Spinal cord (tissue), 9 donors: ENCODE measurements at regions not wholly inside any gene's neighbourhood (a gene's known extent, or its start where the extent isn't known, plus 50 kb on each side); places are given as distances from the start of the nearest gene placed in this dataset.

Source experiments
- DNase-seq, 6 donors: peaks; one replicate each; pipeline versions ENCODE4 v3.0.0 to v3.0.0-alpha.2; 2013 to 2015; ENCODE audit warnings: low spot score in 6 of 6, low read depth in 4 of 6
- H3K27ac ChIP-seq: one replicate; pipeline ENCODE4 v1.5.1; 2013; ENCODE audit warnings: low read depth, low read length, control low read depth
- H3K27me3 ChIP-seq: one replicate; pipeline ENCODE4 v1.6.1; 2013; ENCODE audit warnings: low read length; ENCODE audit not compliant: control insufficient read depth, insufficient read depth
- H3K36me3 ChIP-seq: one replicate; pipeline ENCODE4 v1.6.1; 2013; ENCODE audit warnings: low read length; ENCODE audit not compliant: control insufficient read depth, insufficient read depth
- H3K4me1 ChIP-seq: one replicate; pipeline ENCODE4 v1.6.1; 2013; ENCODE audit warnings: low read length; ENCODE audit not compliant: control insufficient read depth, insufficient read depth
- H3K4me3 ChIP-seq: one replicate; pipeline ENCODE4 v1.5.1; 2013; ENCODE audit warnings: low read depth, low read length, control low read depth
- H3K9me3 ChIP-seq: one replicate; pipeline ENCODE4 v1.6.1; 2013; ENCODE audit warnings: low read length; ENCODE audit not compliant: control insufficient read depth, insufficient read depth
- WGBS: methylation state at CpG from one replicate; pipeline ENCODE4 v1.1.5; 2013; ENCODE audit warnings: missing lambda C conversion rate; ENCODE audit not compliant: insufficient coverage; 5-methylcytosine and 5-hydroxymethylcytosine counted together
- donor health status: healthy.

DNA sequence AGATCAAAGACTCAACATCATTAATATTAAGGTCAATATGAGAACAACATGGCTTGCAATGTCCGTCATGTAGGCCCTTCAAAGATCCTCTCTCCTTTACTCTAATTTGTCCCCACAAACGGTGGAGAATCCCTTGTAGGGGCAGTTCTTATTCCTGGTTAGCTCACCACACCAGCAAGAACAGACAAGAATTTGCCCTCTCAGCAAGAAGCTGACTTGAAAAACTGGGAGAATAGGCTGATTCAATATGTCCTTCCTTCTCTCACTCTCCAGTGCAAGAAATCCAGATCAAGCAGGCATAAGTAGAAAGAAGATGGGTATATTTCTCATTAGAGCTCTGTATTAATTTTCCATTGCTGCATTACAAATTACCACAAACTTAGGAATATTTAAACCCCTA, 704.2 kb upstream of the SLIT2 start:
- Histone ChIP-seq H3K9me3 (no peaks in the 10 kb centered on the region), H3K4me3 (no peak overlapping the region), H3K36me3 (no peaks in the 10 kb centered on the region), H3K27me3 (no peaks in the 10 kb centered on the region), H3K27ac (no peak overlapping the region), H3K4me1 (no peaks in the 10 kb centered on the region)
- WGBS, result no CpG with 5 or more reads among the region's 2 CpGs
- DNase-seq, result no peak

DNA sequence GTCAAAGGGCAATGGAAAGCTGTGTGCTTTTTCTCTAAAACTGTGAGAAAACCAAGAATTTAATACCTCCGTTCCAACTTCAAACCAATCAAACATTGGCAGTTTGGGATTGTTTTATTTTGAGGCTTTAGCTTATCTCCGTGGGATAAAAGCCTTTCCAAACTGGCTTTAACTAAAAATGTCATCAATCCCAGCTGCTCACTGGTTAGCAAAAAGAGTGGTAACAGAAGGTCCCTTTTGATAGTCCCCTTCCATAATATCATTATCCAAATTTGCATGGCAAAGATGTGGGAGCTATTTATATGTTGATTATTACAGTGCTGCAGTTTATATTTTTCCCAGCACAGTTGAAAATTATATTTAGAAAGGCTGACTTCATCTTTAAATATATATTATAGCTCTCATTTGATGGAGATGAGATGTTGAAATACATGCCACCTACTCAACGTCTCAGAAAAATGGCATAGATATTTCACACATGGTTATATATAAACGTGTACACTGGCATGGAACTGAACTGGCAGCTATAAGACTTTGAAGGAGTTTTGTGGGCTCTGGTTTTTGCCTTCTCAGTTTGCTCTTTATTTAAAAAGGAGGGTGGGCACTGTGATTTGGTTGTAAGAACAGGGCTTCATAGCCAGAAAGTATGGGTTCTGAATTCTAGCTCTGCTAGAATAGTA, 707.1 kb upstream of the SLIT2 start:
- Histone ChIP-seq H3K9me3 (no peaks in the 10 kb centered on the region), H3K36me3 (no peaks in the 10 kb centered on the region), H3K27ac (no peak overlapping the region), H3K27me3 (no peaks in the 10 kb centered on the region), H3K4me3 (no peak overlapping the region), H3K4me1 (no peaks in the 10 kb centered on the region)
- 88% methylated on average over 1 of the region's 4 CpGs for WGBS
- peak in 2 of 6 donors; percentile 42 to 84 for DNase-seq

DNA sequence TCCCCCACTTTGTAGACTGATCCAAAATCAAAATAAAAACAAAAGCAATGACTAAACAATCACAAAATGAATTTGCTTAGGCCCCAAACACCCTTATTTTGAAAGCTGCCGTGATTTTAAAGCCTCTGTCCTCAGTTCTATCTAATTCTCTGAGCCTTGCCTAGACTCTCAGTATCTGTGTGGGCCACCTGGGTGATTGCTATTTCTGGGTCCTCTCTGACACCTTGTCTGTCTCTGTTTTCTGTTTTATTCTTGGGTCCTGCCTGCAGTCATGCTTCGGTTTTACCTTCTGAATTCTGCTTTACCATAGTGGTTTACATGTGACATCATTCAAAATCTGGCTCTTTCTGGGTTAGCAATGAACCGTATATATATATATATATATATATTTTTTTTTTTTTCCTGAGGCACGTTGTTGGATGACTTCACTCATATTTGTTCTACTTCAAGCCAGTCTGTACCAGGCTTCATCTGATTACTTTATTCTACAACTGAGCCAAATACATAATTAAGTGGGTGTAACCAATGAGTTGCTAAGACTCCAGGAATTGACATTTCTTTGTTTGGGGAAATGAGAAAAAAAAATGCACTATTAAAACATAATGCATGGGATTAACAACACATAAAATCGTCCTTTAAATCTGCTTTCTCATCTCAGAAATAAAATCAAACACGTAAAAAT, 710.7 kb upstream of the SLIT2 start:
- no peak overlapping the region for H3K27ac ChIP-seq
- WGBS, result 100% methylated on average over 1 of the region's 6 CpGs
- H3K27me3 ChIP-seq, result no peaks in the 10 kb centered on the region
- no peaks in the 10 kb centered on the region for H3K9me3 ChIP-seq
- H3K36me3 ChIP-seq, result no peaks in the 10 kb centered on the region
- H3K4me1 ChIP-seq, result no peaks in the 10 kb centered on the region
- no peak overlapping the region for H3K4me3 ChIP-seq
- DNase-seq, result no peak

DNA sequence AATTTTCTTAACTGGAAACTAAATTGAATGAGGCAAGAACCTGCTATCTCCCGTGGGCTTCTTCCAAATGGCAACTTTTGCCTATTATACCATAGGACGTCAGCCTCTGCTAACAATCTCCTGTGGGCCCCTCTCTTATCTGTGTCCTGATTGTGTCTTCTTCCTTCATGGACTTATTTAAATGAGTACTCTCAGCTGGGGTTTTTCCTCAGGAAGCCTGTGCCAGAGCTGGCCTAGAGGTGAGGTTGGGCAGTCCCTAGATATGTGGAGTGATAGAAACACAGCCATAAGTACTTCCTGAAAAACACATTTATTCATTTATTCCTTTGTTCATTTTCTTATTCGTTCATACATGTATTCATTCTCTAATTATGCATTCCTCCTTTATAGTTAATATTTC, 712.5 kb upstream of the SLIT2 start:
- 89% methylated on average over 2 of the region's 3 CpGs for WGBS
- Histone ChIP-seq H3K4me1 (no peaks in the 10 kb centered on the region), H3K27me3 (no peaks in the 10 kb centered on the region), H3K36me3 (no peaks in the 10 kb centered on the region), H3K4me3 (no peak overlapping the region), H3K27ac (no peak overlapping the region), H3K9me3 (no peaks in the 10 kb centered on the region)
- no peak for DNase-seq

DNA sequence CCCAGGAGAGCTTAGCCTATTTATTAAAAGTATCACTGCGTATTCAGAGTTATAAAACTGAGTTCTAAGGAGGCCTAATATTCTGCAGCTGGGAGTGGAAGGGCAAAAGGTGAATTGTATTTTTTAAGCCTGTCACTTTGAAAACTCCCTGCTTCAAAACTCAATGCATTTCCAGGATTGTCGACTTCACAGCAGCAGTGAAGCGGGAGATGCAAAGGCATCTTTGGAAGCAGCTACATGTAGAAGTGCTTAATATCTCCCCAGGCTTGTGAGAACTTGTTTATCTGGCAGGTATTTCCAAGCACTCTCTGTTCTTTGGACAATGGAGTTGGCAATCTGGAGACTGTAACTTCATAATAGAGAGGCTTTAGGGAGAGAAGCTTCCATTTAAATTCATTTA, 717.5 kb upstream of the SLIT2 start:
- no peaks in the 10 kb centered on the region for H3K36me3 ChIP-seq
- peak in 1 of 6 donors; percentile 19 for DNase-seq
- H3K4me3 ChIP-seq, result no peak overlapping the region
- no peaks in the 10 kb centered on the region for H3K4me1 ChIP-seq
- no peaks in the 10 kb centered on the region for H3K27me3 ChIP-seq
- no peak overlapping the region for H3K27ac ChIP-seq
- no peaks in the 10 kb centered on the region for H3K9me3 ChIP-seq
- 87% methylated on average over 3 of the region's 3 CpGs for WGBS

DNA sequence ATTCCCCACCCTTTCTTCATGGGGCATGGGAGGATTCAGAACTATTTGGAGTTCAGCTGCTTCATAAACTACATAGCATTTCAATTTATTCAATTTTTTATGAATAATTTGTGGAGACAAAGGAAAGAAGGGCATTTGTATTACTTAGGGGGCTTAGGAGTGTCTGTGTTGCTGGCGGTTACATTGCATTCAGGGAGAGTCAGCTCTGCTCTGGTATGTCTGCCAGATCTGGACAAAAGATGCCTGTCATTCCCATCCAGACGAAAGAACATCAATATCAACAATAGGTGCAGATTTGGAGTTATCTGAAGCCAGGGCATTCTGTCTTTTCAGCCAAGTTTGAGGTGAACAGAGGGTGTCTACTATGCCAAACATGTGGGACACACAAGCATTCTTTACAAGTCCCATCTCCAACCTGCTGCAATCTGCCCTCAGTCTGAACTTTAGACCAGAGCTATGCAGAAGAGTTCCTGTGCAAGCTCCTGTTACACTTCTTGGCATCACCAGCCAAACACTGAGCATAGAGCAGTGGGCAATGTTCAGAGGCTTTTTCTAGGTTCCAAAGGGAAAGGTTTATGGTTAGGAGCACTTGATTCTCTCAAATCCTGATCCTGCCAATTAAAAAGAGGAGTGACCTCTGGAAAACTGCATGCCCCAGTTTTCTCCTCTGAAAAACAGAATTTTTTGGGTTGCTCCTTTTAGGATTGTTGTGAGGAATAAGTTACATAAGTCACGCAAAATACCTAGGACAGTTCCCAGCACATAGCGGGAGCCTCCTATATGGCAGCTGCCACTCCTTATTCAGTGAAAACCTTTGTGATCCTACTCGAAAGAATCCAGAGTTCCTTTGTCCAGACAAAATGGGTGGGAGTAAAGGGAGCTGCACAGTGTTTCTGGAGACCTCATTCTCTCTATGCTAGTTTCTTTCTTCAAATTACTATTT, 719.5 kb upstream of the SLIT2 start:
- DNase-seq, result no peak
- no peaks in the 10 kb centered on the region for H3K27me3 ChIP-seq

DNA sequence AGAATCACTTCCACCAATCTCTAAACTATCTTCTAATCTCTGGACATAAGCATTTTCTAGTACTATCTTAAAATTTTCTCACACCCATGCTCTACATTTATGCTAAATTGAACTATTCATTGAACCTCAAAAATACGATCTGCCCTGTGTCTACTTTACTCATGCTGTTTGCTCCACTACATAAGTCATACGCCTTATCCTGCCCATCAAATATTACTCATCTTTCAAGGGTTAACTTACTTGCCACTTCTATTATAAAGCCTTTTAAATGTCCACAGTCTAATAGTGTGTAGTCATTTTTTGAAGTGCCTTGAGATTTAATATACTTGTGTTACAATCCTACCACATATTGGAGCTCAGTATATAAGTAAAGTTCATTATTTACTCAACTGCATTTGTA, 727.7 kb upstream of the SLIT2 start:
- WGBS, result 100% methylated on average over 1 of the region's 2 CpGs
- H3K27ac ChIP-seq, result no peak overlapping the region
- H3K4me3 ChIP-seq, result no peak overlapping the region
- H3K27me3 ChIP-seq, result no peaks in the 10 kb centered on the region
- no peak for DNase-seq
- peaks cover 3% of the 10 kb centered on the region for H3K4me1 ChIP-seq
- no peaks in the 10 kb centered on the region for H3K36me3 ChIP-seq
- H3K9me3 ChIP-seq, result no peaks in the 10 kb centered on the region

More for the DNA sequence above, 719.5 kb upstream of the SLIT2 start:
- no CpG with 5 or more reads among the region's 5 CpGs for WGBS
- H3K9me3 ChIP-seq, result no peaks in the 10 kb centered on the region
- H3K27ac ChIP-seq, result no peak overlapping the region
- no peaks in the 10 kb centered on the region for H3K36me3 ChIP-seq
- no peak overlapping the region for H3K4me3 ChIP-seq
- no peaks in the 10 kb centered on the region for H3K4me1 ChIP-seq

DNA sequence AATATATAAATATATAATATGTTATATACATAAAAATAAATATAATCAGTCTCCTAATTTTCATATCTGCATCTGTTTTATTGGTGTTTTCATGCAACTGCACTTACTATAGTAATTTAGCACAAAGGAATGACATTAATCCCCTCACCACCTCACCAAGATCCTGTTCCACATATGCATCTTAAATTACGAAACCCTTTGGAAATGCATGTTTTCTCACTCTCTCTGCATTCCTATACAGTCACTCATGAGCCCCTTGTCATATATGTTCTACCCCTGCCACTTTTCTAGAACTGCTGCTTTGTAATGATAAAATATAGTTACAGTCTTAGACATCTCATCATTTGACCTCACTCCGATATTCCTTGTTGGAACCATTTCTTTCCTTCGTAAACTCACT, 728.7 kb upstream of the SLIT2 start:
- no peak for DNase-seq
- H3K4me1 ChIP-seq, result peaks cover 3% of the 10 kb centered on the region
- no peaks in the 10 kb centered on the region for H3K9me3 ChIP-seq
- H3K27ac ChIP-seq, result no peak overlapping the region
- no peaks in the 10 kb centered on the region for H3K27me3 ChIP-seq
- 97% methylated on average over 2 of the region's 3 CpGs for WGBS
- no peak overlapping the region for H3K4me3 ChIP-seq
- H3K36me3 ChIP-seq, result no peaks in the 10 kb centered on the region

DNA sequence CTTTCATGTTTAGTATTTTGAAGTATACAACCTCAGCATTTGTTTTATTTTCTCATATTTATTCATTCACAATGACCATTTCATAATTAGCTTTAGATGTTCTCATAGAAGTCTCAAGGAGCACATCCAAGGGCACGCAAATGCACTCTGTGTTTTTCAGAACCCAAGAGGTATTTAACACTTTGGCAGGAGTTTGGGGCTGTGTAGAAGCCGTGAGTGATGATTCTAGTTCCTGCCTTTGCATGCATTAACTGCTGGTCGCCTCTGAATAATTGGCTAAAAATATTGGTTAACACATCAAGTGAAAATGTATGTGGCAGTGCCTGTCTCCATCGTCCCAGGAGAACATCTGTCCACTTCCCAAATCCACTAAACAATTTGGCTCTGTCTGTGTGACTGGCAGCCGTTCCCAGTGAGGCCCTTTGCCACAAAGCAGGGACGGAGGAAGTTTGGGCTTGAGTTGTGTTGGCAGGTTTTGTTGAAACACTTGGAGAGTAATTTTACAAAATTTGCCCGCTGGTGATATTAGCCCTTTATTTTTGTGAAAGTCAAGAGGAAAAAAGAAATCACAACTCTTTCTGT, 730.7 kb upstream of the SLIT2 start:
- no peak overlapping the region for H3K4me3 ChIP-seq
- peak in 2 of 6 donors; percentile 52 to 65 for DNase-seq
- peaks cover 3% of the 10 kb centered on the region for H3K4me1 ChIP-seq
- no peaks in the 10 kb centered on the region for H3K36me3 ChIP-seq
- 22% methylated on average over 4 of the region's 7 CpGs for WGBS
- H3K9me3 ChIP-seq, result no peaks in the 10 kb centered on the region
- no peak overlapping the region for H3K27ac ChIP-seq
- no peaks in the 10 kb centered on the region for H3K27me3 ChIP-seq
